GM21381 (cell line): ENCODE measurements at regions not wholly inside any gene's neighbourhood (a gene's known extent, or its start where the extent isn't known, plus 50 kb on each side); places are given as distances from the start of the nearest gene placed in this dataset.

ENCODE experiments used
- ATAC-seq: cut with Tn5 transposase; IDR thresholded peaks from one replicate; pipeline ENCODE4 v1.9.1; 2021; ENCODE audit warnings: mild to moderate bottlenecking, moderate library complexity; ENCODE audit not compliant: unreplicated experiment

DNA sequence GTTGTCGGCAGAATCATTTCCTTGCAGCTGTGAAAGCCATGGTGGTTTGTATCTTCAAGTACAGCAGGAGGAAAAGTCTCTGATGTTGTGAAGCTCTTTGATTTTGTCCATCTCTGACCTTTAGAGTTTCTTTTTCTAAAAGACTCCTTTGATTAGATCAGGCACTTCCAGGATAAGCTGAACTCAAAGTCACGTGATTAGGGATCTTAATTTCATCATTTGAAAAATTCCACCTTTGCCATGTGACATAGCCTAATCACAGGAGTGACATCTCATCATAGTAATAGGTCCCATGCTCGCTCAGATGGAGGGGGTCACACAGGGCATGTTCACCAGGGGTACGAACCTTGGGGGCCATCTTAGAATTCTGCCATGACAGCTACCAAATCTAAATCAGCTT, 441.5 kb upstream of the CDH4 start:
- no peak for ATAC-seq

- no peak for ATAC-seq
Measured at GRCh38 chr20:60812561-60812960, 439.5 kb upstream of the CDH4 start.

- ATAC-seq, result no peak
Measured at GRCh38 chr20:60813066-60813465, 439.0 kb upstream of the CDH4 start.

DNA sequence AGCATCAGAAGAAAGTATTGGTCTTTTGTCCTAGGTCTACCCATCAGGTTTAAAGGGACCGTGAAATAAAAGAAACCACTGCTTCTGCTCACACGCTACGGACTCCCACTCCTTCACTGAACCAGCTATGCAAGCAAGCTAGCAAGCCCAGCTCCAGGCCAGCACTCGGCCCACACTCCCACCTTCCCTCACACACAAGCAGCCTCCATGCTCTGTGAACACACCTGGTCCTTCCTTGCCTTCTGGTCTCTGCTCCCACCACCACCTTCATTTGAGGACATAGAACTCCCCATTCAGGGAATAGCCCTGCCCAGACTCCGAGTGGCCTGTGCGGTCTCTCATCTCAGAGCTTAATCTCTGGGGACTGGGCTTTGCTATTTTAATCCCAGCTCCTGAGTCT, 436.4 kb upstream of the CDH4 start:
- no peak for ATAC-seq

DNA sequence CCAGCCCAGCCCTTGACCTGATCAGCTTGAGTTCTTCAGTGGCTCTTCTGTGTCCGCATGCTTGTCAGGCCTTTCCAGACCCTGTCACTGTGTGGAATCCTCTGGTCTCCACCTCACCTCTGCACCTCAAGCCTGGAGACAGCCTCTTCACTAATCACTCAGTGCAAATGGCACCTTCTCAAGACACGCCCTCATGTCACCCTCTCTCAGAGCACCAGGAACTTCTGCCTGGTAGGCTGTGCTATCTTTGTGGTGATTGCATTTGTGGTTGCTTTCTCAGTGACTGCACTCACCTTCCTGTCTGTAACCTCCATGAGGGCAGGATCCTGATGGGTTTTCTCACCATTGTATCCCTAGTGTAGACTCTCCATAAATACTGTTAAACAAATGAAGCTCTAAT, 435.2 kb upstream of the CDH4 start:
- ATAC-seq, result no peak

DNA sequence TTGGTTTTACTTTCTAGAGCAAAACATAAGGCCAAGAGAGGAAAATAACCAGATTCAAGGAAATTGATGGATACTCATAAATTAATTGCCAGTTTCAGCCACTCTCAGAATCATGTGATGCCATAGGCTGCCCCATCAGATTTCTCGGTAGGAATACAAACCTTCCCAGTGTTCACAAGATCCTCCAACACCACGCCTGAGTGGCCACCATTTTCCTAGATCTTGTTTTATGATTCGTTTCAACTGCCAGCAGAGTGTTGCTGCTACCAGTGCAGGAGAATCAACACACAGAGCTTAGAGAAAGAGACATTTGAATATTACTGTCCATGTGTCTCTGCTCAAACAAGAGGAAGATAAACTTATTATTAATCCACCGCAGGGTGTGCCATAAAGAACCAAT, 434.2 kb upstream of the CDH4 start:
- no peak for ATAC-seq

GRCh38 chr20:60819511-60819910, 432.6 kb upstream of the CDH4 start:
- ATAC-seq, result no peak

- no peak for ATAC-seq
Measured at GRCh38 chr20:60820149-60820548, 431.9 kb upstream of the CDH4 start.

- ATAC-seq, result no peak
Measured at GRCh38 chr20:60820918-60821317, 431.1 kb upstream of the CDH4 start.

GRCh38 chr20:60822699-60823607, 429.1 kb upstream of the CDH4 start:
- no peak for ATAC-seq

DNA sequence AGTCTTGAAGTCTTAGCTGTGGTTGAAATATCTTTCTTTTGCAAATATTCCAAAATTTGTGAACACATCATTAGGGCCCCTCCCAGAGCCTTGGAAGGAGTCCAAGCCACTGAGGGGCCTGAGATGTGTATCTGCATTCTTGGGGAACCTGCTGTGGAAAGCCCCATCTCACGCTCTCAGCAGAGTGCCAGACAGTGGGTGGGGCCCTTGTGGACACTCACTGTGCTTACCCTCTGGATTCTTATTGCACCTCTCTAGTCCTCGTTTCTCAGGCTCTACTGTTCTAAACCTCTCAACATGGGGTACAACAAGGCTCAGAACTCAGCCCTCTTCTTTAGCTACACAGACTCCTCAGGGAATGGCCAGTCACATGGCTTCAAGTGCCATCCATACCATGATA, 416.2 kb upstream of the CDH4 start:
- no peak for ATAC-seq

DNA sequence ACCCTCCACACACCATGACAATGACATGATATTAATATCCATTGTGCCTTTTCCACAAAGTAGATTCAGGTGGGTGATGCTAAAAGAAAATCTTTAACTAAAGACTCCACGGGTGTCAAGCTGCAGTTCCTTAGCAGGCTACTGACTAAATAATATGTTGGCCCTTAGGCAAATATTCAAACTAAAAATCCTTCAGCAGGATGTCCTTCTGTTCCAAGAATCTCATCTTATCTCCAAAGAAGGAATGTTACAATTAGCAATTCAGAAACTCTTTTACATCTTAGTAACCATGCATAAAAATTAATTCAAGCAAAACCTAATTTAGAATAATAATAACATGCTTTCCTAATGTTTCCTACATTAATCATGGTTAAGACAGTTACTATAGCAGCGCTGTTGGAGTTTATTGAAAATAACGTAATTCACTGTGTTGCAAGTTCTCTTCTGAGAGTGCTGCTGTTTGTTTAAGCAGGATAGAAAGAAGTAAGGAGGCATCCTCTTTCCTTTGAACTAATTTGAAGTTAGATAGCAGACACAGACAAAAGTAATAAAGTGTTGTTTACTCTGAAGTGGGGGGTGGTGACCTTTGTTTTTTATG, 414.8 kb upstream of the CDH4 start:
- no peak for ATAC-seq

GRCh38 chr20:60838297-60838696, 413.8 kb upstream of the CDH4 start:
- no peak for ATAC-seq

DNA sequence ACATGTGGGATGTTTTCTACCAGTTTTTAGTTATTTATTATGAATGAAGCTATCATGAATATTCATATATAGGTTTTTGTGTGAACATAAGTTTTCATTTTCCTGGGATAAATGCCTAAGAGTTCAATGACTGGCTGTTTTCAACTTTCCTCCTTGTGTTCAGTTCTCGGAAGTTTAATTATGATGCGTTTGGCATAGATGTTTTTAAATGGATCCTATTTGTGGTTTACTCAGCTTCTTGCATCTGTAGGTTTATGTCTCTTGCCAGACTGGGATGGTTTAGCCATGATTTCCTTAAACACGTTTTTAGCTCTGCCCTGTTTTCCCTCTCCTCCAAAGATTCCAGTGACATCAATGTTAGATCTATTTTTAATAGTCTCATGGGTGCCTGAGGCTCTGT, 411.1 kb upstream of the CDH4 start:
- no peak for ATAC-seq

- ATAC-seq, result no peak
Measured at GRCh38 chr20:60845146-60845545, 406.9 kb upstream of the CDH4 start.

GRCh38 chr20:60851826-60852704, 400.0 kb upstream of the CDH4 start:
- no peak for ATAC-seq

DNA sequence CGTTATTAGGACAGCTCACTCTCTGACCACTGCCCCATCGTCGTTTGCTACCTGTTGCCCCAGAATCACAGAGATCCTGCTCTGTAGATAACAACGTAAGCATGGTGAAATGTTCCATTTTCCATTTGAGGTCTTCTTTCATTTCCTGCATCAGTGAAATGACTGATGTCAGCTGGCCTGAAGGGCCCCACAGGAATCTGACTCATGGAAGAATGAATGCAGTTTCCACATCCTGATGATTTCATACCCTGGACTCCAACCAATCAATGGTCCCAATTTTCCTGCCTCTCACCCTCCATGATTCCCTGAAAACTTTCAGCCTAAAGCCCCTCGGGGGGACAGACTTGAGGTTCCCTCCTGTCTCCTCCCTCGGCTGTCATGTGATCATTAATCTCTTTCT, 394.4 kb upstream of the CDH4 start:
- ATAC-seq, result no peak

DNA sequence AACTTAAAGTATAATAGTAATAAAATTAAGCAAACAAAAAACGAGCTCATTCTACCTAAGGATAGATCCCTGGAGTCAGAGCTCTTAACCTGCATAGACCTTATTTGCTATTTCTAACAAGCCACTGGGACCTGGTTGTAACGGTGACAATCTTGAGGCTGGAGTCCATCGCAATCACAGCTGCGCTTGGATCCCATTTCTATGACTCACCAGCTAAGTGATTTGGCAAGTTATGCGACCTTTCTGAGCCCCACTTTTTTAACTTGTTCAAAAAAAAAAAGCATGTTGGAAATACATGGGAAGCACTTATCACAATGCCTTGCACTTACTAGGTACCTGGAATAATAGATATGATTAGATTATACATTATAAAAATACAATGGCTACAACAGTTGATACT, 389.5 kb upstream of the CDH4 start:
- no peak for ATAC-seq

- no peak for ATAC-seq
Measured at GRCh38 chr20:60863548-60863947, 388.5 kb upstream of the CDH4 start.

DNA sequence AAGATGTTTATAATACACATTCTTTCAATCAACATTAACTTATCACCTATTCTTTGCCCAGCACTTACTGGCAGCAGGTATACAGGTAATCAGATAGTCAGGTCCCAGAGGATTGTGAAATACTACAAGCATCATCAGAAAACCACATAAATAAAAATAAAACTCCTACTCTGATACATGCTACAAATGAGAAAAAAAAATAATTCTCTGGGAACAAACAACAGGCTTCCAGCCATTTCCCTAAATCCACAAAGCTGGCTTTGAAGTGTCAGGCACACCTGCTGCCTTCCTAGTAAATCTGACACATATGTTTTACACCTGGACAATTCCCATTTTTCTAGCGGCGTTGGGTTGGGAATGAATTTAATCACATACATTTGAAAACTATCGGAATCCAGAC, 384.5 kb upstream of the CDH4 start:
- no peak for ATAC-seq

- no peak for ATAC-seq
Measured at GRCh38 chr20:60868316-60868891, 383.7 kb upstream of the CDH4 start.
